ENCODE measurements at regions not wholly inside any gene's neighbourhood (a gene's known extent, or its start where the extent isn't known, plus 50 kb on each side); places are given as distances from the start of the nearest gene placed in this dataset.

- no peak for TF ChIP-seq POU6F1 (CRISPR knock-in tag; IDR thresholded peaks at IDR 0.05; ENCODE audit: borderline replicate concordance, low read depth)
- no peak for TF ChIP-seq ARNTL (CRISPR knock-in tag; IDR thresholded peaks at IDR 0.05; ENCODE audit: borderline replicate concordance, low read depth)
- no peak for TF ChIP-seq ESRRG (CRISPR knock-in tag; IDR thresholded peaks at IDR 0.05)
- no peak for TF ChIP-seq ISL1 (CRISPR knock-in tag; IDR thresholded peaks at IDR 0.05)
- TF ChIP-seq PATZ1 (CRISPR knock-in tag; IDR thresholded peaks at IDR 0.05; ENCODE audit: borderline replicate concordance), result no peak
- TF ChIP-seq SNAI2 (CRISPR knock-in tag; IDR thresholded peaks at IDR 0.05), result no peak
- no peak for TF ChIP-seq CSRNP3 (CRISPR knock-in tag; IDR thresholded peaks at IDR 0.05)
- no peak for TF ChIP-seq TSHZ2 (CRISPR knock-in tag; IDR thresholded peaks at IDR 0.05)
- TF ChIP-seq ZNF8 (CRISPR knock-in tag; IDR thresholded peaks at IDR 0.05), result no peak
- TF ChIP-seq ZNF70 (CRISPR knock-in tag; IDR thresholded peaks at IDR 0.05), result no peak
- no peak for TF ChIP-seq GLIS3 (CRISPR knock-in tag; IDR thresholded peaks at IDR 0.05)
- TF ChIP-seq ZNF565 (CRISPR knock-in tag; conservative IDR thresholded peaks at IDR 0.05; ENCODE audit: low read depth), result no peak
- no peak for TF ChIP-seq CSDC2 (CRISPR knock-in tag; IDR thresholded peaks at IDR 0.05)
- no peak for TF ChIP-seq ZFP30 (CRISPR knock-in tag; IDR thresholded peaks at IDR 0.05)
- no peak for TF ChIP-seq TCF4 (CRISPR knock-in tag; IDR thresholded peaks at IDR 0.05; ENCODE audit: borderline replicate concordance)
- TF ChIP-seq RARB (CRISPR knock-in tag; IDR thresholded peaks at IDR 0.05), result no peak
- TF ChIP-seq ZFP3 (CRISPR knock-in tag; IDR thresholded peaks at IDR 0.05), result no peak
- no peak for ATAC-seq
Observed at GRCh38 chr7:88399696-88400240, 93.1 kb upstream of the STEAP4 start.

- TF ChIP-seq ZFP30 (CRISPR knock-in tag; IDR thresholded peaks at IDR 0.05), result no peak
- no peak for TF ChIP-seq ZC3H10 (CRISPR knock-in tag; IDR thresholded peaks at IDR 0.05)
- no peak for TF ChIP-seq ZNF70 (CRISPR knock-in tag; IDR thresholded peaks at IDR 0.05)
- no peak for TF ChIP-seq CSDC2 (CRISPR knock-in tag; IDR thresholded peaks at IDR 0.05)
- TF ChIP-seq TOX (CRISPR knock-in tag; IDR thresholded peaks at IDR 0.05; ENCODE audit: borderline replicate concordance), result no peak
- no peak for TF ChIP-seq PATZ1 (CRISPR knock-in tag; IDR thresholded peaks at IDR 0.05; ENCODE audit: borderline replicate concordance)
- TF ChIP-seq GLIS3 (CRISPR knock-in tag; IDR thresholded peaks at IDR 0.05), result no peak
- TF ChIP-seq RARB (CRISPR knock-in tag; IDR thresholded peaks at IDR 0.05), result no peak
- no peak for TF ChIP-seq POU6F1 (CRISPR knock-in tag; IDR thresholded peaks at IDR 0.05; ENCODE audit: borderline replicate concordance, low read depth)
- TF ChIP-seq CREB5 (CRISPR knock-in tag; IDR thresholded peaks at IDR 0.05; ENCODE audit: low read depth), result no peak
- no peak for TF ChIP-seq ZNF565 (CRISPR knock-in tag; conservative IDR thresholded peaks at IDR 0.05; ENCODE audit: low read depth)
- no peak for TF ChIP-seq OSR1 (CRISPR knock-in tag; IDR thresholded peaks at IDR 0.05)
- no peak for TF ChIP-seq BACH2 (CRISPR knock-in tag; IDR thresholded peaks at IDR 0.05; ENCODE audit: borderline replicate concordance)
- TF ChIP-seq ESRRG (CRISPR knock-in tag; IDR thresholded peaks at IDR 0.05), result no peak
- no peak for TF ChIP-seq ISL1 (CRISPR knock-in tag; IDR thresholded peaks at IDR 0.05)
- TF ChIP-seq ZFP3 (CRISPR knock-in tag; IDR thresholded peaks at IDR 0.05), result no peak
- TF ChIP-seq TCF4 (CRISPR knock-in tag; IDR thresholded peaks at IDR 0.05; ENCODE audit: borderline replicate concordance), result no peak
- no peak for TF ChIP-seq PPARA (CRISPR knock-in tag; IDR thresholded peaks at IDR 0.05; ENCODE audit: borderline replicate concordance)
- ATAC-seq, result no peak
Observed at GRCh38 chr7:88399036-88399435, 92.3 kb upstream of the STEAP4 start.

Data from SK-N-SH treated with all-trans-retinoic acid at 6 μM for 48 hours (cell line).